ENCODE measurements at regions not wholly inside any gene's neighbourhood (a gene's known extent, or its start where the extent isn't known, plus 50 kb on each side); places are given as distances from the start of the nearest gene placed in this dataset.

GRCh38 chr9:13786711-13787110 is 507.2 kb upstream of the MPDZ start:
- H3K36me3 ChIP-seq (ENCODE audit: control insufficient read depth, low read length), result no peaks in the 10 kb centered on the region
- H3K79me2 ChIP-seq (ENCODE audit: control insufficient read depth, low read length), result no peaks in the 10 kb centered on the region
- no peaks in the 10 kb centered on the region for H4K20me1 ChIP-seq (ENCODE audit: control insufficient read depth, insufficient read depth, low read depth, low read length)
- no peak overlapping the region for H3K27ac ChIP-seq (ENCODE audit: low read depth, low read length)
- TF ChIP-seq, protein P1, sequence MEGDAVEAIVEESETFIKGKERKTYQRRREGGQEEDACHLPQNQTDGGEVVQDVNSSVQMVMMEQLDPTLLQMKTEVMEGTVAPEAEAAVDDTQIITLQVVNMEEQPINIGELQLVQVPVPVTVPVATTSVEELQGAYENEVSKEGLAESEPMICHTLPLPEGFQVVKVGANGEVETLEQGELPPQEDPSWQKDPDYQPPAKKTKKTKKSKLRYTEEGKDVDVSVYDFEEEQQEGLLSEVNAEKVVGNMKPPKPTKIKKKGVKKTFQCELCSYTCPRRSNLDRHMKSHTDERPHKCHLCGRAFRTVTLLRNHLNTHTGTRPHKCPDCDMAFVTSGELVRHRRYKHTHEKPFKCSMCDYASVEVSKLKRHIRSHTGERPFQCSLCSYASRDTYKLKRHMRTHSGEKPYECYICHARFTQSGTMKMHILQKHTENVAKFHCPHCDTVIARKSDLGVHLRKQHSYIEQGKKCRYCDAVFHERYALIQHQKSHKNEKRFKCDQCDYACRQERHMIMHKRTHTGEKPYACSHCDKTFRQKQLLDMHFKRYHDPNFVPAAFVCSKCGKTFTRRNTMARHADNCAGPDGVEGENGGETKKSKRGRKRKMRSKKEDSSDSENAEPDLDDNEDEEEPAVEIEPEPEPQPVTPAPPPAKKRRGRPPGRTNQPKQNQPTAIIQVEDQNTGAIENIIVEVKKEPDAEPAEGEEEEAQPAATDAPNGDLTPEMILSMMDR (IDR thresholded peaks at IDR 0.05; ENCODE audit: low read depth, low read length, poor library complexity, severe bottlenecking), result no peak
- no peak for TF ChIP-seq EZH2phosphoT487 (IDR thresholded peaks at IDR 0.05; ENCODE audit: borderline replicate concordance, low read length)
- H3K4me2 ChIP-seq (ENCODE audit: low read length), result no peak overlapping the region
- H3K9me3 ChIP-seq (ENCODE audit: control insufficient read depth, insufficient read depth, low read length), result no peaks in the 10 kb centered on the region
- H3F3A ChIP-seq (ENCODE audit: control insufficient read depth, insufficient read depth), result no peaks in the 10 kb centered on the region
- no peaks in the 10 kb centered on the region for H3K9me2 ChIP-seq (replicated peaks; ENCODE audit: control insufficient read depth, low read length)
- H3K4me3 ChIP-seq (ENCODE audit: low read length), result no peak overlapping the region
- no peaks in the 10 kb centered on the region for H3K27me3 ChIP-seq (ENCODE audit: control insufficient read depth, low read length)
- H3K4me1 ChIP-seq (ENCODE audit: control insufficient read depth, low read length), result no peaks in the 10 kb centered on the region

DNA sequence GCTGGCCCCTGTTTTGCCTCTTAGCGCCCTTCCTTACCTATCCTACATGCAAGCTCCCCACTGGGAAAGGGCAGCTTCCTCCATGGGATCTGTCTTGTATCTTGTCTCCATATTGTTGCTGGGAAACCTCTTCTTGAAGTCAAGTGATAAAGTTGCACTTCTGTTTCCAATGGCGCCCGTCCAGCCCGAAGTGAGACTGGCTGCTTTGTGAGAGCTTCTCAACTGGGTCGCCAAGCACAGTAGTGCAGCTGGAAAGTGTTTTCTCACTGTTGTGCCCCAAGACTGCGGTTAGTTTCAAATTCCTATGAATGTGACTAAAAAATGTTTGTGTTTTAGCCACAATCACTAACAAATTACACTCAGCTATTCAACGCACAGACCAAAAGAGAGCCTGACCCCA is 506.6 kb upstream of the MPDZ start:
- Histone ChIP-seq H3K4me1 (ENCODE audit: control insufficient read depth, low read length) (no peaks in the 10 kb centered on the region), H3K9me2 (replicated peaks; ENCODE audit: control insufficient read depth, low read length) (no peaks in the 10 kb centered on the region), H4K20me1 (ENCODE audit: control insufficient read depth, insufficient read depth, low read depth, low read length) (no peaks in the 10 kb centered on the region), H3K4me3 (ENCODE audit: low read length) (no peak overlapping the region), H3K79me2 (ENCODE audit: control insufficient read depth, low read length) (no peaks in the 10 kb centered on the region), H3K4me2 (ENCODE audit: low read length) (no peak overlapping the region), H3K27ac (ENCODE audit: low read depth, low read length) (no peak overlapping the region), H3K9me3 (ENCODE audit: control insufficient read depth, insufficient read depth, low read length) (no peaks in the 10 kb centered on the region), H3K27me3 (ENCODE audit: control insufficient read depth, low read length) (no peaks in the 10 kb centered on the region), H3F3A (ENCODE audit: control insufficient read depth, insufficient read depth) (no peaks in the 10 kb centered on the region), H3K36me3 (ENCODE audit: control insufficient read depth, low read length) (no peaks in the 10 kb centered on the region)
- TF ChIP-seq EZH2phosphoT487 (IDR thresholded peaks at IDR 0.05; ENCODE audit: borderline replicate concordance, low read length), result no peak

- Histone ChIP-seq H3K4me1 (ENCODE audit: control insufficient read depth, low read length) (no peaks in the 10 kb centered on the region), H4K20me1 (ENCODE audit: control insufficient read depth, insufficient read depth, low read depth, low read length) (no peaks in the 10 kb centered on the region), H3K27ac (ENCODE audit: low read depth, low read length) (no peak overlapping the region), H3K79me2 (ENCODE audit: control insufficient read depth, low read length) (no peaks in the 10 kb centered on the region), H3K36me3 (ENCODE audit: control insufficient read depth, low read length) (no peaks in the 10 kb centered on the region), H3K4me2 (ENCODE audit: low read length) (no peak overlapping the region), H3K9me2 (replicated peaks; ENCODE audit: control insufficient read depth, low read length) (no peaks in the 10 kb centered on the region), H3K4me3 (ENCODE audit: low read length) (no peak overlapping the region), H3F3A (ENCODE audit: control insufficient read depth, insufficient read depth) (no peaks in the 10 kb centered on the region), H3K9me3 (ENCODE audit: control insufficient read depth, insufficient read depth, low read length) (no peaks in the 10 kb centered on the region), H3K27me3 (ENCODE audit: control insufficient read depth, low read length) (no peaks in the 10 kb centered on the region)
- no peak for TF ChIP-seq EZH2phosphoT487 (IDR thresholded peaks at IDR 0.05; ENCODE audit: borderline replicate concordance, low read length)
- TF ChIP-seq, protein P1 (IDR thresholded peaks at IDR 0.05; ENCODE audit: low read depth, low read length, poor library complexity, severe bottlenecking), result no peak
These were observed 499.6 kb upstream of the MPDZ start for GRCh38 chr9:13779106-13779505.

- TF ChIP-seq, protein P1 (IDR thresholded peaks at IDR 0.05; ENCODE audit: low read depth, low read length, poor library complexity, severe bottlenecking), result no peak
- no peak for TF ChIP-seq EZH2phosphoT487 (IDR thresholded peaks at IDR 0.05; ENCODE audit: borderline replicate concordance, low read length)
- no peaks in the 10 kb centered on the region for H3K27me3 ChIP-seq (ENCODE audit: control insufficient read depth, low read length)
- H3K4me1 ChIP-seq (ENCODE audit: control insufficient read depth, low read length), result no peaks in the 10 kb centered on the region
- no peak overlapping the region for H3K4me3 ChIP-seq (ENCODE audit: low read length)
- H3F3A ChIP-seq (ENCODE audit: control insufficient read depth, insufficient read depth), result no peaks in the 10 kb centered on the region
- H3K9me2 ChIP-seq (replicated peaks; ENCODE audit: control insufficient read depth, low read length), result no peaks in the 10 kb centered on the region
- H3K79me2 ChIP-seq (ENCODE audit: control insufficient read depth, low read length), result no peaks in the 10 kb centered on the region
- H3K36me3 ChIP-seq (ENCODE audit: control insufficient read depth, low read length), result no peaks in the 10 kb centered on the region
- no peak overlapping the region for H3K4me2 ChIP-seq (ENCODE audit: low read length)
- no peak overlapping the region for H3K27ac ChIP-seq (ENCODE audit: low read depth, low read length)
- no peaks in the 10 kb centered on the region for H4K20me1 ChIP-seq (ENCODE audit: control insufficient read depth, insufficient read depth, low read depth, low read length)
- H3K9me3 ChIP-seq (ENCODE audit: control insufficient read depth, insufficient read depth, low read length), result no peaks in the 10 kb centered on the region
These were observed 499.1 kb upstream of the MPDZ start for GRCh38 chr9:13778631-13779030.

All from DOHH2 (cell line).